GM12878 (cell line): ENCODE measurements at regions not wholly inside any gene's neighbourhood (a gene's known extent, or its start where the extent isn't known, plus 50 kb on each side); places are given as distances from the start of the nearest gene placed in this dataset.

Source experiments
- ATAC-seq: fragments of 200-7000 bp; cut with Tn5 transposase; 3 replicates; pipeline ENCODE4 v1.9.1; 2020; ENCODE audit warnings: mild to moderate bottlenecking, moderate library complexity
- BruUV-seq: library from RNA; stranded (reverse); fragments of 400-500 nt; replicated peaks from 2 replicates; lab custom pipeline; 2021; lab: Mats Ljungman, UMichigan
- CTCF ChIA-PET: fragments of 300-600 bp; sonication (Branson Sonifier 250); formaldehyde crosslinking; extraction: SDS; loops from one replicate; lab custom pipeline; 2021; ENCODE audit warnings: inconsistent platforms; lab: Yijun Ruan, JAX
- POLR2A ChIA-PET: fragments of 350-600 bp; formaldehyde crosslinking; extraction: SDS; loops from one replicate; lab custom pipeline; 2021; ENCODE audit warnings: inconsistent platforms; lab: Charles Lee
- RAD21 ChIA-PET: fragments of 300-600 bp; sonication (Branson Sonifier 250); formaldehyde crosslinking; loops from one replicate; lab custom pipeline; 2023; ENCODE audit warnings: antibody characterized with exemption; ENCODE audit not compliant: unreplicated experiment; lab: Charles Lee
- SMC1A ChIA-PET: fragments of 300-600 bp; sonication (Branson Sonifier 250); formaldehyde crosslinking; loops from one replicate; lab custom pipeline; 2023; ENCODE audit not compliant: unreplicated experiment, uncharacterized antibody; lab: Charles Lee
- DNase-seq: peaks from one replicate; pipeline ENCODE4 v3.0.0-alpha.2; 2011; ENCODE audit warnings: low read depth, low spot score
- FAIRE-seq: peaks from 3 replicates; lab custom pipeline; 2011; peaks lifted over from hg19 to GRCh38; lab: Jason Lieb, UNC
- H2AFZ ChIP-seq: 2 replicates; pipeline ENCODE4 v1.6.0; 2011; ENCODE audit warnings: low read depth, low read length, control low read depth; ENCODE audit not compliant: control insufficient read depth
- H3K27ac ChIP-seq: 2 replicates; pipeline ENCODE4 v1.5.1; 2011; ENCODE audit warnings: control low read depth; ENCODE audit not compliant: control insufficient read depth, insufficient read depth
- H3K27me3 ChIP-seq, 2 experiments: replicated peaks in 1 of 2; 2 replicates each; pipeline versions ENCODE4 v1.6.0 to v1.6.1; 2011; ENCODE audit warnings: low read length in 1 of 2; ENCODE audit not compliant: control insufficient read depth in 2 of 2, insufficient read depth in 2 of 2
- H3K36me3 ChIP-seq, 2 experiments: 2 replicates each; pipeline ENCODE4 v1.5.1; 2011; ENCODE audit warnings: low read length in 1 of 2; ENCODE audit not compliant: control insufficient read depth in 2 of 2, insufficient read depth in 2 of 2
- H3K4me1 ChIP-seq: 2 replicates; pipeline ENCODE4 v1.6.1; 2011; ENCODE audit warnings: mild to moderate bottlenecking, low read length, moderate library complexity, mixed read lengths; ENCODE audit not compliant: control insufficient read depth, insufficient read depth
- H3K4me2 ChIP-seq: 2 replicates; pipeline ENCODE4 v1.6.0; 2011; ENCODE audit warnings: control low read depth; ENCODE audit not compliant: control insufficient read depth, insufficient read depth
- H3K4me3 ChIP-seq: fragments of 200-600 bp; sonication (generic); 2 replicates; pipeline ENCODE4 v1.5.1; 2016
- H3K79me2 ChIP-seq: 2 replicates; pipeline ENCODE4 v1.6.0; 2011; ENCODE audit warnings: low read length; ENCODE audit not compliant: control insufficient read depth, insufficient read depth
- H3K9ac ChIP-seq: 2 replicates; pipeline ENCODE4 v1.8.0; 2011; ENCODE audit warnings: low read length, control low read depth, mixed read lengths; ENCODE audit not compliant: control insufficient read depth, insufficient read depth
- H3K9me3 ChIP-seq: replicated peaks from 3 replicates; pipeline ENCODE4 v1.5.1; 2011; ENCODE audit warnings: mild to moderate bottlenecking, low read length; ENCODE audit not compliant: control insufficient read depth, insufficient read depth
- H4K20me1 ChIP-seq: 2 replicates; pipeline ENCODE4 v1.6.0; 2011; ENCODE audit not compliant: control insufficient read depth, insufficient read depth
- ASH2L ChIP-seq: fragments of 300-600, 200-600 bp; sonication (generic); IDR thresholded peaks from 2 replicates; pipeline ENCODE4 v1.6.1; 2017; ENCODE audit warnings: low read depth, mild to moderate bottlenecking, borderline replicate concordance
- CBFB ChIP-seq: IDR thresholded peaks from 2 replicates; pipeline ENCODE4 v1.6.1; 2016; ENCODE audit warnings: antibody characterized with exemption, low read depth
- DPF2 ChIP-seq: fragments of 450-650 bp; IDR thresholded peaks from 2 replicates; pipeline ENCODE4 v1.6.1; 2017; ENCODE audit warnings: mild to moderate bottlenecking
- IKZF2 ChIP-seq, 2 experiments: fragments of 450-650 bp; IDR thresholded peaks; 2 replicates each; pipeline ENCODE4 v1.6.1; 2017; ENCODE audit warnings: mild to moderate bottlenecking in 2 of 2, moderate library complexity in 2 of 2
- MTA2 ChIP-seq: fragments of 450-650 bp; IDR thresholded peaks from 2 replicates; pipeline ENCODE4 v1.6.1; 2016; ENCODE audit warnings: low read depth, mild to moderate bottlenecking, moderate library complexity
- MXI1 ChIP-seq: fragments of 150-350 bp; IDR thresholded peaks from 2 replicates; pipeline ENCODE4 v1.6.1; 2011; ENCODE audit warnings: low read depth, mild to moderate bottlenecking, inconsistent platforms, low read length, improper control_type of control experiment
- MYB ChIP-seq: fragments of 150-350 bp; IDR thresholded peaks from 2 replicates; pipeline ENCODE4 v1.6.1; 2014; ENCODE audit warnings: mild to moderate bottlenecking, low read depth, low read length, borderline replicate concordance
- NR2C1 ChIP-seq: fragments of 450-650 bp; IDR thresholded peaks from 2 replicates; pipeline ENCODE4 v1.6.1; 2017; ENCODE audit warnings: antibody characterized with exemption, mild to moderate bottlenecking, moderate library complexity
- NR2C2 ChIP-seq: IDR thresholded peaks from 2 replicates; pipeline ENCODE4 v1.6.1; 2011; ENCODE audit warnings: borderline replicate concordance, low read depth; ENCODE audit not compliant: control insufficient read depth, insufficient read length
- RAD51 ChIP-seq: fragments of 450-650 bp; IDR thresholded peaks from 2 replicates; pipeline ENCODE4 v1.6.1; 2016; ENCODE audit warnings: moderate library complexity, mild to moderate bottlenecking, inconsistent platforms
- TAF1 ChIP-seq: IDR thresholded peaks from 2 replicates; pipeline ENCODE4 v1.6.1; 2011; ENCODE audit warnings: mild to moderate bottlenecking, low read depth, low read length, borderline replicate concordance
- USF2 ChIP-seq: IDR thresholded peaks from 2 replicates; pipeline ENCODE4 v1.6.1; 2011; ENCODE audit warnings: low read depth, low read length, improper control_type of control experiment, borderline replicate concordance
- YY1 ChIP-seq: IDR thresholded peaks from 2 replicates; pipeline ENCODE4 v1.6.1; 2011; ENCODE audit warnings: low read depth, mild to moderate bottlenecking, low read length
- WGBS: methylation state at CpG from one replicate; pipeline ENCODE4 v1.1.6; 2016; ENCODE audit warnings: low lambda C conversion rate; ENCODE audit not compliant: insufficient replicate concordance, insufficient coverage; ENCODE audit errors: missing lambda C conversion rate; 5-methylcytosine and 5-hydroxymethylcytosine counted together
- in situ Hi-C: fragments of 300-500 bp; cut with MboI; formaldehyde crosslinking; loops from 9 replicates; pipeline ENCODE4 v1.14.3; 2018; ENCODE audit warnings: mixed read lengths
- intact Hi-C: fragments of 100-400 bp; cut with micrococcal nuclease; formaldehyde crosslinking; loops from one replicate; pipeline ENCODE4 v1.14.2; 2022; ENCODE audit not compliant: unreplicated experiment
- TF ChIP-seq, protein P1 (sequence below): fragments of 450-650 bp; IDR thresholded peaks from 2 replicates; pipeline ENCODE4 v1.6.1; 2017; ENCODE audit warnings: antibody characterized with exemption, mild to moderate bottlenecking, moderate library complexity
- TF ChIP-seq, protein P2 (sequence below): fragments of 450-650 bp; IDR thresholded peaks from 2 replicates; pipeline ENCODE4 v1.6.1; 2014; ENCODE audit warnings: mild to moderate bottlenecking
- TF ChIP-seq, protein P3 (sequence below): fragments of 150-350 bp; IDR thresholded peaks from 2 replicates; pipeline ENCODE4 v1.6.1; 2016; ENCODE audit warnings: low read depth, low read length

GRCh38 chr1:172781513-172782140, 122.7 kb downstream of the FASLG start:
- SMC1A ChIA-PET, result interaction anchor here (0.8 to 4.6 kb wide), 2 partner anchors 36 to 49 kb away, joined by 3 to 39 read pairs; no protein-coding TSS in a partner anchor
- Histone ChIP-seq H3K9ac (no peak overlapping the region), H3K4me2 (peak overlapping the region; percentile 70), H4K20me1 (no peaks in the 10 kb centered on the region), H3K27me3 (no peaks in the 10 kb centered on the region; a peak in 2 of 4 replicates), H3K79me2 (no peaks in the 10 kb centered on the region), H3K9me3 (peaks cover 5% of the 10 kb centered on the region; the same call in 2 of the 3 replicates), H2AFZ (no peak overlapping the region), H3K36me3 (no peaks in the 10 kb centered on the region), H3K4me3 (no peak overlapping the region), H3K27ac (no peak overlapping the region), H3K4me1 (peaks cover 30% of the 10 kb centered on the region)
- RAD21 ChIA-PET, result interaction anchor here (0.8 kb wide), 1 partner anchor 37 kb away, joined by 3 read pairs; no protein-coding TSS in a partner anchor
- in situ Hi-C loops, result no loop called here
- POLR2A ChIA-PET, result no interaction called here
- DNase-seq, result peak; percentile 40
- peak; percentile 89 for ATAC-seq
- BruUV-seq, result no TSS peak
- 9% methylated on average over 4 of the region's 4 CpGs for WGBS
- CTCF ChIA-PET, result interaction anchor here (1.5 to 3.9 kb wide), 3 partner anchors 38 to 421 kb away, joined by 4 to 38 read pairs (median 5); no protein-coding TSS in a partner anchor
- FAIRE-seq, result peak; percentile 80
- intact Hi-C loops, result loop anchor here (1.0 kb wide), 2 partner anchors 37 to 424 kb away; no protein-coding TSS in a partner anchor
- TF ChIP-seq TAF1, result no peak
- no peak for TF ChIP-seq NR2C1
- peak; percentile 46 to 57 for TF ChIP-seq IKZF2 (IDR thresholded peaks at IDR 0.05)
- no peak for TF ChIP-seq MXI1
- TF ChIP-seq MYB, result no peak
- TF ChIP-seq, protein P1, sequence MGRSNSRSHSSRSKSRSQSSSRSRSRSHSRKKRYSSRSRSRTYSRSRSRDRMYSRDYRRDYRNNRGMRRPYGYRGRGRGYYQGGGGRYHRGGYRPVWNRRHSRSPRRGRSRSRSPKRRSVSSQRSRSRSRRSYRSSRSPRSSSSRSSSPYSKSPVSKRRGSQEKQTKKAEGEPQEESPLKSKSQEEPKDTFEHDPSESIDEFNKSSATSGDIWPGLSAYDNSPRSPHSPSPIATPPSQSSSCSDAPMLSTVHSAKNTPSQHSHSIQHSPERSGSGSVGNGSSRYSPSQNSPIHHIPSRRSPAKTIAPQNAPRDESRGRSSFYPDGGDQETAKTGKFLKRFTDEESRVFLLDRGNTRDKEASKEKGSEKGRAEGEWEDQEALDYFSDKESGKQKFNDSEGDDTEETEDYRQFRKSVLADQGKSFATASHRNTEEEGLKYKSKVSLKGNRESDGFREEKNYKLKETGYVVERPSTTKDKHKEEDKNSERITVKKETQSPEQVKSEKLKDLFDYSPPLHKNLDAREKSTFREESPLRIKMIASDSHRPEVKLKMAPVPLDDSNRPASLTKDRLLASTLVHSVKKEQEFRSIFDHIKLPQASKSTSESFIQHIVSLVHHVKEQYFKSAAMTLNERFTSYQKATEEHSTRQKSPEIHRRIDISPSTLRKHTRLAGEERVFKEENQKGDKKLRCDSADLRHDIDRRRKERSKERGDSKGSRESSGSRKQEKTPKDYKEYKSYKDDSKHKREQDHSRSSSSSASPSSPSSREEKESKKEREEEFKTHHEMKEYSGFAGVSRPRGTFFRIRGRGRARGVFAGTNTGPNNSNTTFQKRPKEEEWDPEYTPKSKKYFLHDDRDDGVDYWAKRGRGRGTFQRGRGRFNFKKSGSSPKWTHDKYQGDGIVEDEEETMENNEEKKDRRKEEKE, result no peak
- TF ChIP-seq YY1, result no peak
- TF ChIP-seq, protein P2, sequence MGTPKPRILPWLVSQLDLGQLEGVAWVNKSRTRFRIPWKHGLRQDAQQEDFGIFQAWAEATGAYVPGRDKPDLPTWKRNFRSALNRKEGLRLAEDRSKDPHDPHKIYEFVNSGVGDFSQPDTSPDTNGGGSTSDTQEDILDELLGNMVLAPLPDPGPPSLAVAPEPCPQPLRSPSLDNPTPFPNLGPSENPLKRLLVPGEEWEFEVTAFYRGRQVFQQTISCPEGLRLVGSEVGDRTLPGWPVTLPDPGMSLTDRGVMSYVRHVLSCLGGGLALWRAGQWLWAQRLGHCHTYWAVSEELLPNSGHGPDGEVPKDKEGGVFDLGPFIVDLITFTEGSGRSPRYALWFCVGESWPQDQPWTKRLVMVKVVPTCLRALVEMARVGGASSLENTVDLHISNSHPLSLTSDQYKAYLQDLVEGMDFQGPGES, result no peak
- no peak for TF ChIP-seq ASH2L
- TF ChIP-seq, protein P3, sequence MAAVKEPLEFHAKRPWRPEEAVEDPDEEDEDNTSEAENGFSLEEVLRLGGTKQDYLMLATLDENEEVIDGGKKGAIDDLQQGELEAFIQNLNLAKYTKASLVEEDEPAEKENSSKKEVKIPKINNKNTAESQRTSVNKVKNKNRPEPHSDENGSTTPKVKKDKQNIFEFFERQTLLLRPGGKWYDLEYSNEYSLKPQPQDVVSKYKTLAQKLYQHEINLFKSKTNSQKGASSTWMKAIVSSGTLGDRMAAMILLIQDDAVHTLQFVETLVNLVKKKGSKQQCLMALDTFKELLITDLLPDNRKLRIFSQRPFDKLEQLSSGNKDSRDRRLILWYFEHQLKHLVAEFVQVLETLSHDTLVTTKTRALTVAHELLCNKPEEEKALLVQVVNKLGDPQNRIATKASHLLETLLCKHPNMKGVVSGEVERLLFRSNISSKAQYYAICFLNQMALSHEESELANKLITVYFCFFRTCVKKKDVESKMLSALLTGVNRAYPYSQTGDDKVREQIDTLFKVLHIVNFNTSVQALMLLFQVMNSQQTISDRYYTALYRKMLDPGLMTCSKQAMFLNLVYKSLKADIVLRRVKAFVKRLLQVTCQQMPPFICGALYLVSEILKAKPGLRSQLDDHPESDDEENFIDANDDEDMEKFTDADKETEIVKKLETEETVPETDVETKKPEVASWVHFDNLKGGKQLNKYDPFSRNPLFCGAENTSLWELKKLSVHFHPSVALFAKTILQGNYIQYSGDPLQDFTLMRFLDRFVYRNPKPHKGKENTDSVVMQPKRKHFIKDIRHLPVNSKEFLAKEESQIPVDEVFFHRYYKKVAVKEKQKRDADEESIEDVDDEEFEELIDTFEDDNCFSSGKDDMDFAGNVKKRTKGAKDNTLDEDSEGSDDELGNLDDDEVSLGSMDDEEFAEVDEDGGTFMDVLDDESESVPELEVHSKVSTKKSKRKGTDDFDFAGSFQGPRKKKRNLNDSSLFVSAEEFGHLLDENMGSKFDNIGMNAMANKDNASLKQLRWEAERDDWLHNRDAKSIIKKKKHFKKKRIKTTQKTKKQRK, result no peak
- TF ChIP-seq MTA2, result no peak
- no peak for TF ChIP-seq RAD51
- TF ChIP-seq DPF2, result no peak; the same call in 1 of the 2 replicates
- TF ChIP-seq USF2, result no peak
- no peak for TF ChIP-seq NR2C2
- TF ChIP-seq CBFB, result peak; percentile 28; the same call in 1 of the 2 replicates
